ENCODE measurements at regions not wholly inside any gene's neighbourhood (a gene's known extent, or its start where the extent isn't known, plus 50 kb on each side); places are given as distances from the start of the nearest gene placed in this dataset.

GRCh38 chr3:106420628-106421027 is 551.8 kb upstream of the CBLB start:
- TF ChIP-seq CTCF (IDR thresholded peaks at IDR 0.05; ENCODE audit: extremely low read depth, missing control alignments), result no peak
- no peak for DNase-seq (ENCODE audit: low spot score)

GRCh38 chr3:106421426-106421825 is 552.6 kb upstream of the CBLB start:
- TF ChIP-seq CTCF (IDR thresholded peaks at IDR 0.05; ENCODE audit: extremely low read depth, missing control alignments), result no peak
- DNase-seq (ENCODE audit: low spot score), result no peak

GRCh38 chr3:106421909-106422308 is 553.1 kb upstream of the CBLB start:
- DNase-seq (ENCODE audit: low spot score), result no peak
- no peak for TF ChIP-seq CTCF (IDR thresholded peaks at IDR 0.05; ENCODE audit: extremely low read depth, missing control alignments)

GRCh38 chr3:106423321-106424225 is 554.8 kb upstream of the CBLB start:
- TF ChIP-seq CTCF (IDR thresholded peaks at IDR 0.05; ENCODE audit: extremely low read depth, missing control alignments), result no peak
- DNase-seq (ENCODE audit: low spot score), result peak; percentile 5

- no peak for DNase-seq (ENCODE audit: low spot score)
- no peak for TF ChIP-seq CTCF (IDR thresholded peaks at IDR 0.05; ENCODE audit: extremely low read depth, missing control alignments)
These were observed 556.2 kb upstream of the CBLB start for GRCh38 chr3:106425026-106425425.

- TF ChIP-seq CTCF (IDR thresholded peaks at IDR 0.05; ENCODE audit: extremely low read depth, missing control alignments), result no peak
These were observed 557.1 kb upstream of the CBLB start for GRCh38 chr3:106425916-106426315.

GRCh38 chr3:106428565-106428994 is 559.8 kb upstream of the CBLB start:
- no peak for DNase-seq (ENCODE audit: low spot score)
- TF ChIP-seq CTCF (IDR thresholded peaks at IDR 0.05; ENCODE audit: extremely low read depth, missing control alignments), result no peak

More at GRCh38 chr3:106425916-106426315, 557.1 kb upstream of the CBLB start:
- no peak for DNase-seq (ENCODE audit: low spot score)

Data from GM20000 (cell line).